M059J (cell line): ENCODE measurements at regions not wholly inside any gene's neighbourhood (a gene's known extent, or its start where the extent isn't known, plus 50 kb on each side); places are given as distances from the start of the nearest gene placed in this dataset.
A peak's percentile ranks its signal among the peaks of the same experiment; 100 is the strongest.

Experiments used
- DNase-seq: peaks from one replicate; pipeline ENCODE4 v3.0.0-alpha.2; 2012; ENCODE audit warnings: low read depth

DNA sequence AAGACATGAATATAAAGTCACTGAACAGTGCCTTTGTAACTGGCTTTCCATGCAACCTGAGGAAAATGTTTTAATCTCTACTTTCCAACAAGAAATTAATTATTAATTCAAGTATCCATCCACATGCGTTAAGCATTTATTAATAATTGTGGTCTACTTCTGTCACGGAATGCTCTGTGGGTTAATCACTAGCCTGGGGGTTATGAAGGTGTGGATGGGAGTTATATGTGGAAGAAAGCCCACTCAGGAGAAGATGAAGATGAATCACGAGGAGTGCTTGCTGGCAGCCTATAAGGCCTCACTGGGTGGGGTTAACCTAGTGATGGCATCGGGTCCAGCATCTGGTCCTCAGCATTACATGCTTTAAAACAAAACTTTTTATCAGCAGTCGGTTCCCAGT, 99.5 kb upstream of the AVPR1A start:
- no peak for DNase-seq

DNA sequence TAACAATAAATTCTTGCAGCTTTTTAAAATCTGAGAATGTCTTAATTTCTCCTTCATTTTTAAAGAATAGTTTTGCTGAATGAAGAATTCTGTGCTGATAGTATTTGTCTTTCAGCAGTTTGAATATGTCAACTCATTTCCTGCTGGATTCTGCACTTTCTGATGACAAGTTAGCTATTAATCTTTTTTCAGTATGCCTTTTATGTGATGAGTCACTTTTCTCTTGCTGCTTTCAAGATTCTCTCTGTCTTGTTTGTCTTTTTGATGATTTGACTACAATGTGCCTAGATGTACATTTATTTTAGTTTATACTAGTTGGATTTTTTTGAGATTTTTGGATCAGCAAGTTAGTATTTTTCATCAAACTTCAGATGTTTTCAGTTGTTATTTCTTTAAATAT, 87.9 kb upstream of the AVPR1A start:
- no peak for DNase-seq

DNA sequence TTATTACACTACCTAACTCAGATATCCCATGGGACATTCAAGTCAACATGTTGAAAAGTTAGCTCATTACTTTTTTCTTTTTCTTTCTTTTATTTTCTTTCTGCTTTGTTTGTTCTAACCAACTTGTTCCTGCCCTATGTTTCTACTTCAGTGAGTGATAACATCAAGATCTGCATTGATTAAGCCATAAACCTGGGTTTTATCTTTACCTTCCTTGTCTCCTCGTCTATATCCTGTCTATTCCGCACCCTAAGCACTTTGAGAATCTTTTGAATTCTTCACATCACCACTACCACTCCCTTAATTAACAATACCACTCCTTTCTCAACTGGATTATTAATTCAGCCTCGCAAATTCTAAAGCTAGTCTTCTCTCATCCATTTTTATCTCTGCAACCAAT, 81.9 kb upstream of the AVPR1A start:
- DNase-seq = no peak

DNA sequence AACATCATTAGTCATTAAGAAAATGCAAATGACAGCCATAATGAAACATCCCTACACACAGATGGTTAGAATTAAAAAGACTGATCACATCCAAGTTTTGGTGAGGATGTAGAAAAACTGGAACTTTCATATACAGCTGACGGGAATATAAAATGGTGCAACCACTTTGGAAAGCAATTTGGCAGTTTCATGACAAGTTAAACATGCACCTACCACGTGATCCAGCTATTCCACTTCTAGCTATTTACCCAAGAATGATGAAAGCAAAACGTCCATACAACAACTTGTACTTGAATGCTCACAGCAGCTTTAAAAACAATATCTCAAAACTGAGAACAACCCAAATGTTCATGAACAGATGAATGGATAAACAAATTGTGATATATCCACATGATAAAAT, 77.9 kb upstream of the AVPR1A start:
- no peak for DNase-seq

DNA sequence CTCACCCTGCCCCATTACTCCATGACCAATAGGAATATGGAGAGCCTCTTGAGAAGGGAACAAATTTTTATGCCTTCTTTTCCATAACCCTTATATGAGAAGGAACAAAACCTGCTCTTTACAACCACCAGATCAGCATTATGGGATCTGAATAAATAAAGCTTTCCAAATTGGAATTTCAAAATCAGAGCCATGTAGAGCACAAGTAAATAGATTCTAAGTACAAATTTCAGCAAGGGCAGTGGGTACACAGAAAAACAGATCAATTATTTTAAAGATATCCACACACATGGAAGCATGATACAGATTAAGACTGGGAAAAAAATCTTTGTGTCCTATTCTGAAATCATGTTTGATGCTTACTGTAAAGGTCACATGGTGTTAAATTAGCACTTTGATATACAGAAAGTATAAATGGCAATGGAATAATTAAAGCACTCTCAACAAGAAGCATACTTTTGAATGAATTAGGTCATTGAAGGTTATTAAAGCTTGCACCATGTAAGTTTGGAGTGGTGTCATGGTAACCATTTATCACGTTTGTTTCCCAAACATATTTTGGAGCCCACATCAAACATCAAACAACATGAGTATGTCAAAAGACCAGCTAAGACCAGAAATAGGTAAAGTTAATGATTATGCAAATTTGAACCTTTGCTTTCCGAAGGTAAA, 75.9 kb upstream of the AVPR1A start:
- no peak for DNase-seq

DNA sequence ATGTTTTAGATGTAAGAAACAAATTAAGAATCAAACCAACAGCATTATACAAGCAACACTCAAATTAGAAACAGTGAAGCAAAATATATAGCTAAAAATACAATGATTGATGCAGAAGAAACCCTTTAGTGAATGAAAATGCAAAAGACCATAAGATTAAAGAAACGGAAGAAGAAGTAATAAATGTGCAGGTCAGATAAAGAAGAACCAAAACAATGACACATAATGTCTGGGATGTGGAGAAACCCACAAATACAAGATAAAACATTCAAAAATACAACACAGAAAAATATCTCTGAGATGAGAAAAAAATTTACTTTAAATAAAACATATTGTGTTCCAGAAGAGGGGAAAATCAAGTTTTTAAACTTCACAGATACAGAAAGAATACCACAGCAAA, 73.4 kb upstream of the AVPR1A start:
- DNase-seq = no peak

DNA sequence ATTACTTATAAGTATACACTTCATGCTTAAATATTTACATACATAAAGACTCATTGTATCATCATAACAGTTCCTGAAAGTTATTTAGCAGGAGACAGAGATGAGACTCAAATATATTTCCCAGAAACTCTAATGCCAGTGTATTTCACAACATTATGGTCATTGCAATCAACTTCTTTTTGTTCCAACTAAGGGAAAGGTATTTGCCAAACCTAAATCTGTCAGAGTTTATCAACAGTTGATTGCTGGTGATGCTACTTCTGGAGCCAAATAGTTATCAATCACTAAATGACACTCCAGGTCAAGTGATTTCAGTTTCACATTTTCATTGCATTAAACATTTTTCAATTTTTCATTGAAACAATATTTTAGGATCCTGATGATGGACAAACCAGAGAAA, 72.1 kb upstream of the AVPR1A start:
- DNase-seq = no peak

DNA sequence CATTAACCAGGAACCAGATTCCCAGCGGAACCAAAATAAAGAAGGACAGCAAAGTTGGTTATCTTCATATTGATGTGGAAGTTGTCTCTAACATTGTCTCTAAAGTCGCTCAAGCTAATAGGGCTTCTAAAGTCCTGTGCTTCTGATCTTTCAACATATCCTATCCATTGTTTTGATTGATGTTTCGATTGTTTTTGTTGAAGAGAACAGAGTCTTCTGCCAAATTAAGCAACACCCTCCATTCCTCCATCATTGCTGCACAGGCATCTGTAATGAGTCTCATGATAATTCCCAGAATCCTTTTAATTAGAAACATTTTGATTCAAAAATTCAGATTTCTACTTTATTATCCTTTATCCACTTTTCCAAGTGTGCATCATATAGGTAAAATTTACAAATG, 71.6 kb upstream of the AVPR1A start:
- DNase-seq = no peak

DNA sequence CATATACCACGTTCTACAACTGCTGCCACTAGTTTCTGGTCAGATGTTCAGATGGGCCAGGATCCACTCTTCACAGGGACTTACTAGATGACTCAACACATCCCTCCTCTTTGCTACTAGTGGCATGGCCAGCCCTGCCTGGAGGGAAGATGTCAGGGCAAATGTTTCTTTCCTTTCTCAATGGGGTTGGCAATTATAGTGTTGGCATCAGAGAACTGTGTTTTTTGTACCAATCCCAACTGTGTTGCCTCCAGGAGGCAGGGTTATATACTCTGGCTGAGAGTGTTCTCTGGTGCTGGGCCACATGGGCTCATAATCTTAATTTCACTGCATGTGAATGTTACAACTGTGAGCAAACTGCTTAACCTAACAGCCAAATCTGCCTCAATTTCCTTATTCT, 69.9 kb upstream of the AVPR1A start:
- peak; percentile 0 for DNase-seq

DNA sequence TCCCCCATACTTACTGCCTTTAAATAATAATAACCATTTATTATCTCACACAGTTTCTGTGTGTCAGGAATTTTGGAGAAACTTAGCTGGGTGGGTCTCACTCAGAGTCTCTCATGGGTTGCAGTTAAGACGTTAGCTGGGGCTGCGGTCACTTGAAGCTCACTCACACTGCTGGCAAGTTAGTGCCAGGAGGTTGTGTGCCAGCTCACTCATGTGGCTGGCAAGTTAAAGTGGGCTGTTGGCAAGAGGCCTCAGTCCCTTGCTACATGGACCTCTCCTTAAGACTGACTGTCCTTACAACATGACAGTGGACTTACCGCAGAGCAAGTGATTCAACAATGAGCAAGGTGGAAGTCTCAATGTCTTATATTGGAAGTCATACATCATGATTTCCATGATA, 61.3 kb upstream of the AVPR1A start:
- DNase-seq = no peak

DNA sequence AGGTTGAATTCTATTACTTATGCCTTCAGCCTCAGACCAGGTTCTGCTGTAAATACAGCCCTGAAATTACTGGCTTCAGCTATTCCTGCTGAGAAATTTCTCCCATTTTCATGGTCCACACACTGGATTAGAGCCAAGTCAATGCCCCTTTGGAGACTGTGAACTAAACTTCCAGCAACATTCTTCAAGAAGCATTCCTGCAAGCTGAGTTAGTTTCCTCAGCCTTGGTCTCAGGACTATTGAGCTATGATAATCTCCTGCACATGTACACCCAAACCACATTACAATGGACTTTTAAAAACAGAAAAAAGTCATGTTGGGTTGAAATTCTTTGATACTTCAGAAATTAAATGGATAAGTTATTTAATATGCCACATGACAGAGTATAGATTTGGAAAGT, 58.0 kb upstream of the AVPR1A start:
- DNase-seq = no peak

DNA sequence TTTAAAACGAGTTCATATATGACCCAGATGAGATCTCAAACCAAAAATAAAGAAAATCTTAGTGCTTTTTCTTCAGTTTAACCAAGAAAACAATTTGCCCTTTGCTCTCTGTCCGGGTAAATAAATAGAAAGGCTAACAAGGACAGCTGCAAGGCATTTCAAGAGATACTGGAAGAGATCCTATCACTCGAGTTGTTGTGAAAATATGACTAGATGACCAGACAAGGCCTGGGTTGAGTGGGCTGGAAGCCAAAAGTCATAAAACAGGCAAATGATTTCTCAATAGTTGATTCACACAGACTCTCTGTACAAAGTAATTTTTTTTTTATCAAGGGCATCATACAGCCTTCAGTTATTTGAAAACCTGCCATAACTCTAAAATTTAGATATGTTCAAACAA, 55.9 kb upstream of the AVPR1A start:
- DNase-seq = peak; percentile 1

DNA sequence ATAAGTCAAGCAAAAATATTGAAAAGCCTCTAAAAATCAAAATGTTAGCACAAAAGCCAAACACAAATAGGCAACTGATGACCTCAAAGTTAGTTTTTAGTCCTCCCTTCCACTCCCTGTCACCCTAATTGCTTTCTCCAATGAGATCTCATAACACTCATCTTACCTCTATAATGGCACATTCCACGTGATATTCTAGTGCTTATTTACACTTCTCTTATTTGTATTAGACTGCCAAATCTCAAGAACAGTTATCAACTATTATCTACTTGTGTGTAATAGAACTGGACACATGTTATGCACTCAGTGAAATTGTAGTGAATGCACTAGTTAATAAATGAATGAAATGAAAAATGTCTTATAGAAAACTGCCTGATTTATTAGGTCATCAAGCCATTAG, 55.5 kb upstream of the AVPR1A start:
- DNase-seq = no peak
